ENCODE measurements at regions not wholly inside any gene's neighbourhood (a gene's known extent, or its start where the extent isn't known, plus 50 kb on each side); places are given as distances from the start of the nearest gene placed in this dataset.
"Not testable (repeated sequence)": the region's sequence is repeated elsewhere in the genome, so short reads cannot be mapped to it uniquely, and the experiment has no call there.

GRCh38 chr6:9699888-9700287, 715.0 kb downstream of the TFAP2A start:
- 80% methylated on average over 5 of the region's 5 CpGs for WGBS
- H3K36me3 ChIP-seq (ENCODE audit: control insufficient read depth in 2 of 2, insufficient read depth in 2 of 2, low read length in 1 of 2) = no peaks in the 10 kb centered on the region
- no peak for DNase-seq (ENCODE audit: low read depth in 6 of 9, low spot score in 9 of 9)
- H3K4me3 ChIP-seq (ENCODE audit: low read length in 2 of 2) = no peak overlapping the region
- H3K4me1 ChIP-seq (ENCODE audit: control insufficient read depth in 2 of 2, insufficient read depth in 2 of 2, low read length in 2 of 2) = no peaks in the 10 kb centered on the region
- no peaks in the 10 kb centered on the region for H3K9me3 ChIP-seq (ENCODE audit: control insufficient read depth in 2 of 2, insufficient read depth in 1 of 2, low read length in 1 of 2)
- H3K27me3 ChIP-seq (ENCODE audit: control insufficient read depth in 2 of 2, insufficient read depth in 1 of 2, low read length in 1 of 2) = no peaks in the 10 kb centered on the region
- H3K27ac ChIP-seq (ENCODE audit: low read depth in 1 of 2, low read length in 1 of 2) = no peak overlapping the region

GRCh38 chr6:9697263-9697931, 717.5 kb downstream of the TFAP2A start:
- 94% methylated on average over 7 of the region's 7 CpGs for WGBS
- H3K27ac ChIP-seq (ENCODE audit: low read depth in 1 of 2, low read length in 1 of 2) = no peak overlapping the region
- H3K9me3 ChIP-seq (ENCODE audit: control insufficient read depth in 2 of 2, insufficient read depth in 1 of 2, low read length in 1 of 2) = no peaks in the 10 kb centered on the region
- no peak overlapping the region for H3K4me3 ChIP-seq (ENCODE audit: low read length in 2 of 2)
- no peaks in the 10 kb centered on the region for H3K4me1 ChIP-seq (ENCODE audit: control insufficient read depth in 2 of 2, insufficient read depth in 2 of 2, low read length in 2 of 2)
- H3K36me3 ChIP-seq (ENCODE audit: control insufficient read depth in 2 of 2, insufficient read depth in 2 of 2, low read length in 1 of 2) = no peaks in the 10 kb centered on the region
- no peaks in the 10 kb centered on the region for H3K27me3 ChIP-seq (ENCODE audit: control insufficient read depth in 2 of 2, insufficient read depth in 1 of 2, low read length in 1 of 2)
- no peak for DNase-seq (ENCODE audit: low read depth in 6 of 9, low spot score in 9 of 9)

GRCh38 chr6:9690388-9690787, 724.5 kb downstream of the TFAP2A start:
- no peak overlapping the region for H3K27ac ChIP-seq (ENCODE audit: low read depth in 1 of 2, low read length in 1 of 2)

GRCh38 chr6:9680727-9681126, 734.1 kb downstream of the TFAP2A start:
- not testable (repeated sequence) for H3K27me3 ChIP-seq (ENCODE audit: control insufficient read depth in 2 of 2, insufficient read depth in 1 of 2, low read length in 1 of 2); H3K4me1 ChIP-seq (ENCODE audit: control insufficient read depth in 2 of 2, insufficient read depth in 2 of 2, low read length in 2 of 2); DNase-seq (ENCODE audit: low read depth in 6 of 9, low spot score in 9 of 9); H3K4me3 ChIP-seq (ENCODE audit: low read length in 2 of 2); H3K36me3 ChIP-seq (ENCODE audit: control insufficient read depth in 2 of 2, insufficient read depth in 2 of 2, low read length in 1 of 2); H3K9me3 ChIP-seq (ENCODE audit: control insufficient read depth in 2 of 2, insufficient read depth in 1 of 2, low read length in 1 of 2); H3K27ac ChIP-seq (ENCODE audit: low read depth in 1 of 2, low read length in 1 of 2)
- WGBS = 91% methylated on average over 6 of the region's 6 CpGs

More at GRCh38 chr6:9690388-9690787, 724.5 kb downstream of the TFAP2A start:
- Histone ChIP-seq H3K4me1 (ENCODE audit: control insufficient read depth in 2 of 2, insufficient read depth in 2 of 2, low read length in 2 of 2) (no peaks in the 10 kb centered on the region), H3K9me3 (ENCODE audit: control insufficient read depth in 2 of 2, insufficient read depth in 1 of 2, low read length in 1 of 2) (no peaks in the 10 kb centered on the region), H3K36me3 (ENCODE audit: control insufficient read depth in 2 of 2, insufficient read depth in 2 of 2, low read length in 1 of 2) (no peaks in the 10 kb centered on the region), H3K4me3 (ENCODE audit: low read length in 2 of 2) (no peak overlapping the region), H3K27me3 (ENCODE audit: control insufficient read depth in 2 of 2, insufficient read depth in 1 of 2, low read length in 1 of 2) (no peaks in the 10 kb centered on the region)
- no peak for DNase-seq (ENCODE audit: low read depth in 6 of 9, low spot score in 9 of 9)

GRCh38 chr6:9675122-9675521, 739.8 kb downstream of the TFAP2A start:
- no peak for DNase-seq (ENCODE audit: low read depth in 6 of 9, low spot score in 9 of 9)
- Histone ChIP-seq H3K27me3 (ENCODE audit: control insufficient read depth in 2 of 2, insufficient read depth in 1 of 2, low read length in 1 of 2) (no peaks in the 10 kb centered on the region), H3K4me3 (ENCODE audit: low read length in 2 of 2) (no peak overlapping the region), H3K4me1 (ENCODE audit: control insufficient read depth in 2 of 2, insufficient read depth in 2 of 2, low read length in 2 of 2) (no peaks in the 10 kb centered on the region), H3K9me3 (ENCODE audit: control insufficient read depth in 2 of 2, insufficient read depth in 1 of 2, low read length in 1 of 2) (no peaks in the 10 kb centered on the region), H3K27ac (ENCODE audit: low read depth in 1 of 2, low read length in 1 of 2) (no peak overlapping the region), H3K36me3 (ENCODE audit: control insufficient read depth in 2 of 2, insufficient read depth in 2 of 2, low read length in 1 of 2) (no peaks in the 10 kb centered on the region)
- WGBS = 81% methylated on average over 1 of the region's 1 CpG

- H3K4me3 ChIP-seq (ENCODE audit: low read length in 2 of 2) = no peak overlapping the region
- no peaks in the 10 kb centered on the region for H3K9me3 ChIP-seq (ENCODE audit: control insufficient read depth in 2 of 2, insufficient read depth in 1 of 2, low read length in 1 of 2)
- no peaks in the 10 kb centered on the region for H3K27me3 ChIP-seq (ENCODE audit: control insufficient read depth in 2 of 2, insufficient read depth in 1 of 2, low read length in 1 of 2)
- H3K36me3 ChIP-seq (ENCODE audit: control insufficient read depth in 2 of 2, insufficient read depth in 2 of 2, low read length in 1 of 2) = no peaks in the 10 kb centered on the region
- H3K4me1 ChIP-seq (ENCODE audit: control insufficient read depth in 2 of 2, insufficient read depth in 2 of 2, low read length in 2 of 2) = no peaks in the 10 kb centered on the region
- 87% methylated on average over 4 of the region's 4 CpGs for WGBS
- no peak overlapping the region for H3K27ac ChIP-seq (ENCODE audit: low read depth in 1 of 2, low read length in 1 of 2)
- DNase-seq (ENCODE audit: low read depth in 6 of 9, low spot score in 9 of 9) = no peak
These were observed 755.0 kb downstream of the TFAP2A start for GRCh38 chr6:9659848-9660247.

- H3K9me3 ChIP-seq (ENCODE audit: control insufficient read depth in 2 of 2, insufficient read depth in 1 of 2, low read length in 1 of 2) = peaks cover 0 to under 1% of the 10 kb centered on the region in 2 donors
- DNase-seq (ENCODE audit: low read depth in 6 of 9, low spot score in 9 of 9) = no peak
These were observed 756.9 kb downstream of the TFAP2A start for GRCh38 chr6:9657994-9658393.

GRCh38 chr6:9647599-9647998, 767.3 kb downstream of the TFAP2A start:
- H3K27ac ChIP-seq (ENCODE audit: low read depth in 1 of 2, low read length in 1 of 2) = no peak overlapping the region
- no peaks in the 10 kb centered on the region for H3K27me3 ChIP-seq (ENCODE audit: control insufficient read depth in 2 of 2, insufficient read depth in 1 of 2, low read length in 1 of 2)
- no peaks in the 10 kb centered on the region for H3K4me1 ChIP-seq (ENCODE audit: control insufficient read depth in 2 of 2, insufficient read depth in 2 of 2, low read length in 2 of 2)
- H3K4me3 ChIP-seq (ENCODE audit: low read length in 2 of 2) = no peak overlapping the region
- DNase-seq (ENCODE audit: low read depth in 6 of 9, low spot score in 9 of 9) = no peak
- 69% methylated on average over 1 of the region's 1 CpG for WGBS
- no peaks in the 10 kb centered on the region for H3K36me3 ChIP-seq (ENCODE audit: control insufficient read depth in 2 of 2, insufficient read depth in 2 of 2, low read length in 1 of 2)
- H3K9me3 ChIP-seq (ENCODE audit: control insufficient read depth in 2 of 2, insufficient read depth in 1 of 2, low read length in 1 of 2) = no peaks in the 10 kb centered on the region

More at GRCh38 chr6:9657994-9658393, 756.9 kb downstream of the TFAP2A start:
- WGBS = 99% methylated on average over 1 of the region's 1 CpG
- H3K4me1 ChIP-seq (ENCODE audit: control insufficient read depth in 2 of 2, insufficient read depth in 2 of 2, low read length in 2 of 2) = no peaks in the 10 kb centered on the region
- no peaks in the 10 kb centered on the region for H3K27me3 ChIP-seq (ENCODE audit: control insufficient read depth in 2 of 2, insufficient read depth in 1 of 2, low read length in 1 of 2)
- no peaks in the 10 kb centered on the region for H3K36me3 ChIP-seq (ENCODE audit: control insufficient read depth in 2 of 2, insufficient read depth in 2 of 2, low read length in 1 of 2)
- no peak overlapping the region for H3K4me3 ChIP-seq (ENCODE audit: low read length in 2 of 2)
- no peak overlapping the region for H3K27ac ChIP-seq (ENCODE audit: low read depth in 1 of 2, low read length in 1 of 2)

- Histone ChIP-seq H3K4me1 (ENCODE audit: control insufficient read depth in 2 of 2, insufficient read depth in 2 of 2, low read length in 2 of 2) (no peaks in the 10 kb centered on the region), H3K4me3 (ENCODE audit: low read length in 2 of 2) (no peak overlapping the region), H3K9me3 (ENCODE audit: control insufficient read depth in 2 of 2, insufficient read depth in 1 of 2, low read length in 1 of 2) (no peaks in the 10 kb centered on the region), H3K36me3 (ENCODE audit: control insufficient read depth in 2 of 2, insufficient read depth in 2 of 2, low read length in 1 of 2) (no peaks in the 10 kb centered on the region), H3K27me3 (ENCODE audit: control insufficient read depth in 2 of 2, insufficient read depth in 1 of 2, low read length in 1 of 2) (no peaks in the 10 kb centered on the region), H3K27ac (ENCODE audit: low read depth in 1 of 2, low read length in 1 of 2) (no peak overlapping the region)
- no peak for DNase-seq (ENCODE audit: low read depth in 6 of 9, low spot score in 9 of 9)
These were observed 767.8 kb downstream of the TFAP2A start for GRCh38 chr6:9647071-9647445.

Measured in thymus (tissue), 11 donors.